ENCODE measurements at regions not wholly inside any gene's neighbourhood (a gene's known extent, or its start where the extent isn't known, plus 50 kb on each side); places are given as distances from the start of the nearest gene placed in this dataset.

DNA sequence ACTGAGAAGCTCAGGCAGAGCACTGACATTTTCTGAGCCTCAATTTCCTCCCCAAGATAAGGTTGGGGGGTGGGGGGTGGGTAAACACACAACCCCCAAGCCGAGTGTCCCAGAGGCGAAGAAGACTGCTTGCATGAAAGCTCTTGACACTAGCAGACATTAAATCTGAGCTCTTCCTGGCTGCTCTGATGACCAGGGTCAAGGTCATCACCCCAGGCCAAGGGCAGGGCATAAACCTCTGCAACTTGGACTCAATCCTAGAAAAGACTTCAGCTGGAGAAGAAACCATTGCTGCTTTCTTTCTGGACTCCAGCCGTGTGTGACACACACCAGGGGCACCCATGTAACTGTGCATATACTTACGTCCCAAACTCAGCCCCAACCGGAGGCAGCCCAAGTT is 109.0 kb downstream of the BANF2 start:
- TF ChIP-seq FOXK2 (IDR thresholded peaks at IDR 0.05) (no peak), FOXA1 (IDR thresholded peaks at IDR 0.05) (no peak), ZNF384 (IDR thresholded peaks at IDR 0.05) (no peak), NFRKB (IDR thresholded peaks at IDR 0.05) (no peak), HDGF (IDR thresholded peaks at IDR 0.05; ENCODE audit: borderline replicate concordance) (no peak)
- TF ChIP-seq, protein P1, sequence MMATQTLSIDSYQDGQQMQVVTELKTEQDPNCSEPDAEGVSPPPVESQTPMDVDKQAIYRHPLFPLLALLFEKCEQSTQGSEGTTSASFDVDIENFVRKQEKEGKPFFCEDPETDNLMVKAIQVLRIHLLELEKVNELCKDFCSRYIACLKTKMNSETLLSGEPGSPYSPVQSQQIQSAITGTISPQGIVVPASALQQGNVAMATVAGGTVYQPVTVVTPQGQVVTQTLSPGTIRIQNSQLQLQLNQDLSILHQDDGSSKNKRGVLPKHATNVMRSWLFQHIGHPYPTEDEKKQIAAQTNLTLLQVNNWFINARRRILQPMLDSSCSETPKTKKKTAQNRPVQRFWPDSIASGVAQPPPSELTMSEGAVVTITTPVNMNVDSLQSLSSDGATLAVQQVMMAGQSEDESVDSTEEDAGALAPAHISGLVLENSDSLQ (IDR thresholded peaks at IDR 0.05), result no peak

Measured in HEK293T (cell line).